OCI-LY3 (cell line): ENCODE measurements at regions not wholly inside any gene's neighbourhood (a gene's known extent, or its start where the extent isn't known, plus 50 kb on each side); places are given as distances from the start of the nearest gene placed in this dataset.

Experiments used
- CTCF ChIP-seq: fragments of 200-600, 300-600 bp; sonication (generic); IDR thresholded peaks from 2 replicates; pipeline ENCODE4 v1.5.1; 2014; ENCODE audit warnings: antibody characterized with exemption, low read length, low read depth
- EZH2phosphoT487 ChIP-seq: fragments of 200-600 bp; shearing (Covaris generic); IDR thresholded peaks from 2 replicates; pipeline ENCODE4 v1.6.1; 2018; ENCODE audit warnings: antibody characterized with exemption, mixed run types, low read depth

DNA sequence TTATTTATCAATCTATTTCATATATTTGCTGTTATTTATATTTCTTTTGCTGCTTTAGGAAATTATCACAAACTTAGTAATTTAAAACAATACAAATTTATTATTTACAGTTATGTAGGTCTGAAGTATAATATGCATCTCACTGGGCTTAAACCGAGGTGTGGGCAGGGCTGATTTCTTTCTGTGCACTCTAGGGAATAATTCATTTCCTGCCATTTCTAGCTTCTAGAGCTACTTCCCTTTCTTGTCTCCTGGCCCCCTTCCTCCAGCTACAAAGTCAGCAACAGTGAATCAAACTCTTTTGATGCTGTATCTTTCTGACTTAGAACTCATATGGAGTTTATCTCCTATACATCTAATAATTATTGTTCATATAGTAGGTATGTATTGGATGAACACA, 303.5 kb upstream of the ARSJ start:
- TF ChIP-seq EZH2phosphoT487 (no peak), CTCF (no peak)
